Mucosa of rectum (tissue), 2 donors: ENCODE measurements at regions not wholly inside any gene's neighbourhood (a gene's known extent, or its start where the extent isn't known, plus 50 kb on each side); places are given as distances from the start of the nearest gene placed in this dataset.

Source experiments
- H3K27ac ChIP-seq, 2 donors: one replicate each; pipeline ENCODE4 v1.7.0; 2013; ENCODE audit warnings: inconsistent platforms in 2 of 2, low read depth in 2 of 2, low read length in 2 of 2
- H3K27me3 ChIP-seq, 2 donors: one replicate each; pipeline ENCODE4 v1.7.0; 2013; ENCODE audit warnings: low read length in 2 of 2; ENCODE audit not compliant: control insufficient read depth in 2 of 2, insufficient read depth in 2 of 2
- H3K36me3 ChIP-seq, 2 donors: one replicate each; pipeline ENCODE4 v1.7.0; 2013; ENCODE audit warnings: low read length in 2 of 2; ENCODE audit not compliant: control insufficient read depth in 2 of 2, insufficient read depth in 2 of 2
- H3K4me1 ChIP-seq, 2 donors: one replicate each; pipeline ENCODE4 v1.7.0; 2013; ENCODE audit warnings: low read length in 2 of 2, mild to moderate bottlenecking in 1 of 2; ENCODE audit not compliant: control insufficient read depth in 2 of 2, insufficient read depth in 2 of 2
- H3K4me3 ChIP-seq, 2 donors: one replicate each; pipeline ENCODE4 v1.7.0; 2013; ENCODE audit warnings: low read length in 2 of 2
- H3K9ac ChIP-seq, 2 donors: one replicate each; pipeline ENCODE4 v1.7.0; 2013; ENCODE audit warnings: low read length in 2 of 2, low read depth in 1 of 2, mild to moderate bottlenecking in 1 of 2
- H3K9me3 ChIP-seq, 2 donors: one replicate each; pipeline ENCODE4 v1.7.0; 2013; ENCODE audit warnings: low read length in 2 of 2; ENCODE audit not compliant: control insufficient read depth in 2 of 2
- donor health status: healthy.
- donor health status: Normal muscosa, but diverticular disease.

GRCh38 chr3:168981396-168981795, 682.1 kb downstream of the MECOM start:
- H3K36me3 ChIP-seq: no peaks in the 10 kb centered on the region
- H3K4me3 ChIP-seq: no peak overlapping the region
- no peak overlapping the region for H3K27ac ChIP-seq
- no peaks in the 10 kb centered on the region for H3K9me3 ChIP-seq
- H3K4me1 ChIP-seq: no peaks in the 10 kb centered on the region
- no peaks in the 10 kb centered on the region for H3K27me3 ChIP-seq
- no peak overlapping the region for H3K9ac ChIP-seq

- H3K27me3 ChIP-seq: no peaks in the 10 kb centered on the region
- H3K36me3 ChIP-seq: no peaks in the 10 kb centered on the region
- H3K4me3 ChIP-seq: no peak overlapping the region
- H3K9ac ChIP-seq: no peak overlapping the region
- no peaks in the 10 kb centered on the region for H3K9me3 ChIP-seq
- H3K27ac ChIP-seq: no peak overlapping the region
- no peaks in the 10 kb centered on the region for H3K4me1 ChIP-seq
These were observed 685.7 kb downstream of the MECOM start for GRCh38 chr3:168977716-168978374.

DNA sequence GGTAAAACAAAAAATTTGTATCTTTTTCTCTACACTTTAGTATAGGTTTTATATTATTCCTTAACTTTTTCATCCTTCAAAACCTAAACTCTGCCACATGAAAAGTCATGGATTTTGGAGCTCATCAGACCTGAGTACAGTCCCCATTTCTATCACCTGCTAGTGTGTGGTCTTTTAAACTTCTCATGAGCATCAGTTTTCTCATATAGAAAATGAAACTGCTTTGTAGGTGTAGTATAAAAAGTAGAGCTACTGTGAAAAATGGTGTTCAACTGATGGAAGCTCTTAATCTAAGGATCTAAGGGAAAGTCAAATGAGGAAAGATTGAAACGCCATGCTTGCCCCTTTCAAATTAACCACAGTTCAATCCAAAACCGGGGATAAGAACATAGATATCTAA, 686.5 kb downstream of the MECOM start:
- H3K9ac ChIP-seq: no peak overlapping the region
- H3K9me3 ChIP-seq: no peaks in the 10 kb centered on the region
- no peak overlapping the region for H3K27ac ChIP-seq
- H3K27me3 ChIP-seq: no peaks in the 10 kb centered on the region
- H3K36me3 ChIP-seq: no peaks in the 10 kb centered on the region
- H3K4me3 ChIP-seq: no peak overlapping the region
- no peaks in the 10 kb centered on the region for H3K4me1 ChIP-seq

DNA sequence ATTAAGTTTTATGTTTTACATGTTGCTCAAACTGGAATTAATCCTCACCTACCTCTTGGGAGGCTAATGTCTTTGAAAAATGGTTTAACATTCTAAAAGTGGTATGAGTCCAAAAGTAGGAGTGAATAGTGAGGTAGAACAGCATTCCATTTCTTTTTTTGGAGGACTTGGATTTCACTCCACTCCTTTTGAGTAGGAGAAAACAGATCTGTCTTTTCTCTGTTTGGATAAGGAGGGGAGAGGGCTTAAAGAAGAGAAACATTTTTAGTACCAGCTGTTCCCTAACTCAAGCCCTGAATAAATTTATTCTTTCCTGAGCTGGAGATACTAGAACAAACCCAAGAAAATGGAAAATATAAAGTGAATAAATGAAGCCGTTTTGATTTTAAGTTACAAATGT, 687.9 kb downstream of the MECOM start:
- Histone ChIP-seq H3K4me3 (no peak overlapping the region), H3K27me3 (no peaks in the 10 kb centered on the region), H3K36me3 (no peaks in the 10 kb centered on the region), H3K9me3 (no peaks in the 10 kb centered on the region), H3K4me1 (no peaks in the 10 kb centered on the region), H3K27ac (no peak overlapping the region), H3K9ac (no peak overlapping the region)

DNA sequence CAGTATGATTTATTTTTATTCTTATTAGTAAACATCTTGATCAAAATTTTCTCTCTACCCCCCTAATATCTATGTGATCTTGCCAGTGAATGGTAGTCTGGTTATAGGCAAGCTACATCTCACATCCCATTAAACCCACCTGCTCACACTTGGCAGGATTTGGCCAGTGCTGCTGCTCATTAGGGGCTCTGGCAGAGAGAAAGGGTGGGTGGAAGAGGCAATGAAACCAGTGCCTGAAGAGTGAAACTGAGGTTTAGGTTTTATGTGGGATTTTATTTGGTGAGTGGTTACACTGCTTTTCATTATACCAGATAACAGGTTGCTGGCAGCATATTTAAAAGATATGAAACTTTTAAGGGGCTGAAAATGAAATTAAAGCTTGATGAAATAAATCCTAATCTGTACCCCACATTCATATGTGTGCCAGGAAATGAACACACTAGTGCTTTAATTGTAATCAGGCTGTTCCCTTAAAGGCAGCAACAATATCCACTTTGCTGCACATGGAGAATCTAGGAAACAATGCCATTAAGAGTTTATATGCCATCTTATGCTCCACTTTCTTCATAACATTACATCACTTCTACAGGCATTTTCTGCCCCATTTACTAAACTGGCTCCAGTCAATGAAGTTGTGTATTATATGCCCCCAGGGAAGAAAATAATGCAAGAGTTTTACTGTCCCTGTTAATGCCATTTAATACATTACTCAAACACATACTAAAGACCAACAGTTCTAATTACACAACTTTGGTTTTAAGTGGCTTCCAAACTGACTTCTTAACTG, 688.7 kb downstream of the MECOM start:
- H3K9ac ChIP-seq: no peak overlapping the region
- H3K27ac ChIP-seq: no peak overlapping the region
- H3K9me3 ChIP-seq: no peaks in the 10 kb centered on the region
- H3K36me3 ChIP-seq: no peaks in the 10 kb centered on the region
- no peak overlapping the region for H3K4me3 ChIP-seq
- no peaks in the 10 kb centered on the region for H3K4me1 ChIP-seq
- H3K27me3 ChIP-seq: no peaks in the 10 kb centered on the region

DNA sequence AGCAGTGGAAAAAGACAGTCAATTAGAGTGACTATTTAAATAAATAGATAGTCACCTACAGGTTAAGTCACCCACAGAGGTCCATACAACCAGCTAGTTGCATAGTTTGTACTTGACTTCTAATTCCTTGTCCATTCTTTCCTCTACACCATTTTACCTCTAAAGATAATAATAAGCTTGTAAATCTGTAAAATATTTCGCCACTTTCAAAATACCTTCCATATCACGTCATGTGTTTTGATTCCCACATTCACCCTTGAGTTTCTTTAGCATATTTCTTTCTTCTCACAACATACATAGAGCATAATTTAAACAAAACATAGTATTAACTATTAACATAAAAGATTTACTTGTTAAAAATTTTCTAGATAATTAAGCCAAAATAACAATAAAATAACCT, 689.6 kb downstream of the MECOM start:
- Histone ChIP-seq H3K9ac (no peak overlapping the region), H3K36me3 (no peaks in the 10 kb centered on the region), H3K9me3 (no peaks in the 10 kb centered on the region), H3K4me3 (no peak overlapping the region), H3K4me1 (no peaks in the 10 kb centered on the region), H3K27me3 (no peaks in the 10 kb centered on the region), H3K27ac (no peak overlapping the region)

- H3K4me3 ChIP-seq: no peak overlapping the region
- no peaks in the 10 kb centered on the region for H3K27me3 ChIP-seq
- H3K4me1 ChIP-seq: no peaks in the 10 kb centered on the region
- no peaks in the 10 kb centered on the region for H3K9me3 ChIP-seq
- H3K27ac ChIP-seq: no peak overlapping the region
- H3K36me3 ChIP-seq: no peaks in the 10 kb centered on the region
- no peak overlapping the region for H3K9ac ChIP-seq
These were observed 690.3 kb downstream of the MECOM start for GRCh38 chr3:168973206-168973605.

- H3K9me3 ChIP-seq: no peaks in the 10 kb centered on the region
- no peak overlapping the region for H3K9ac ChIP-seq
- H3K4me1 ChIP-seq: no peaks in the 10 kb centered on the region
These were observed 694.9 kb downstream of the MECOM start for GRCh38 chr3:168968609-168969008.

GRCh38 chr3:168964736-168965135, 698.8 kb downstream of the MECOM start:
- Histone ChIP-seq H3K27me3 (no peaks in the 10 kb centered on the region), H3K4me1 (no peaks in the 10 kb centered on the region), H3K36me3 (no peaks in the 10 kb centered on the region), H3K9me3 (no peaks in the 10 kb centered on the region), H3K4me3 (no peak overlapping the region), H3K27ac (no peak overlapping the region), H3K9ac (no peak overlapping the region)

More at GRCh38 chr3:168968609-168969008, 694.9 kb downstream of the MECOM start:
- Histone ChIP-seq H3K36me3 (no peaks in the 10 kb centered on the region), H3K4me3 (no peak overlapping the region), H3K27ac (no peak overlapping the region), H3K27me3 (no peaks in the 10 kb centered on the region)

- Histone ChIP-seq H3K36me3 (no peaks in the 10 kb centered on the region), H3K4me3 (no peak overlapping the region), H3K27me3 (no peaks in the 10 kb centered on the region), H3K9ac (no peak overlapping the region), H3K4me1 (no peaks in the 10 kb centered on the region), H3K9me3 (no peaks in the 10 kb centered on the region), H3K27ac (no peak overlapping the region)
These were observed 702.2 kb downstream of the MECOM start for GRCh38 chr3:168961271-168961670.
